CD14-positive monocyte (primary cell): ENCODE measurements at regions not wholly inside any gene's neighbourhood (a gene's known extent, or its start where the extent isn't known, plus 50 kb on each side); places are given as distances from the start of the nearest gene placed in this dataset.

ENCODE experiments used
- DNase-seq, 3 donors: peaks; one replicate each; pipeline ENCODE4 v3.0.0-alpha.2; 2011 to 2022
- H2AFZ ChIP-seq: 2 replicates; pipeline ENCODE4 v1.6.0; 2012; ENCODE audit warnings: mild to moderate bottlenecking, low read depth, low read length, inconsistent platforms; ENCODE audit not compliant: insufficient read depth, poor library complexity, severe bottlenecking
- H3K27ac ChIP-seq, 2 donors: 1 replicate in 1 of 2; 2 replicates in 1 of 2; pipeline ENCODE4 v1.5.1; 2012 to 2013; ENCODE audit warnings: low read length in 2 of 2, control low read depth in 1 of 2, inconsistent platforms in 1 of 2, low read depth in 1 of 2, mild to moderate bottlenecking in 1 of 2
- H3K27me3 ChIP-seq, 2 donors: one replicate each; pipeline versions ENCODE4 v1.6.0 to v1.6.1; 2011 to 2013; ENCODE audit warnings: low read length in 2 of 2; ENCODE audit not compliant: control insufficient read depth in 2 of 2, insufficient read depth in 2 of 2
- H3K36me3 ChIP-seq, 2 donors: replicated peaks in 1 of 2; 1 replicate in 1 of 2; 2 replicates in 1 of 2; pipeline versions ENCODE4 v1.5.1 to v1.6.1; 2012 to 2013; ENCODE audit warnings: low read length in 2 of 2, control low read depth in 1 of 2, inconsistent platforms in 1 of 2, mild to moderate bottlenecking in 1 of 2; ENCODE audit not compliant: insufficient read depth in 2 of 2, control insufficient read depth in 1 of 2
- H3K4me1 ChIP-seq, 2 donors: 1 replicate in 1 of 2; 2 replicates in 1 of 2; pipeline versions ENCODE4 v1.5.1 to v1.6.1; 2012 to 2013; ENCODE audit warnings: low read length in 2 of 2, control low read depth in 1 of 2, inconsistent platforms in 1 of 2, mild to moderate bottlenecking in 1 of 2, moderate library complexity in 1 of 2; ENCODE audit not compliant: insufficient read depth in 2 of 2, control insufficient read depth in 1 of 2
- H3K4me2 ChIP-seq: replicated peaks from 2 replicates; pipeline ENCODE3; 2012; ENCODE audit warnings: low read length, moderate library complexity, mild to moderate bottlenecking; ENCODE audit not compliant: poor library complexity, severe bottlenecking; ENCODE audit errors: extremely low read depth
- H3K4me3 ChIP-seq, 3 experiments: fragments of 200-600 bp in 1 of 3; sonication (generic) in 1 of 3; replicated peaks in 1 of 3; 1 replicate in 2 of 3; 2 replicates in 1 of 3; pipeline ENCODE4 v1.5.1; 2011 to 2013; ENCODE audit warnings: low read length in 3 of 3, mild to moderate bottlenecking in 3 of 3, control low read depth in 2 of 3, low read depth in 2 of 3, inconsistent platforms in 1 of 3, moderate library complexity in 1 of 3
- H3K79me2 ChIP-seq: 2 replicates; pipeline ENCODE4 v1.6.0; 2012; ENCODE audit warnings: mild to moderate bottlenecking, control low read depth, inconsistent platforms, low read length, moderate library complexity; ENCODE audit not compliant: insufficient read depth
- H3K9ac ChIP-seq: 2 replicates; pipeline ENCODE4 v1.6.0; 2017; ENCODE audit warnings: low read length, mild to moderate bottlenecking; ENCODE audit not compliant: insufficient read depth, poor library complexity, severe bottlenecking
- H3K9me3 ChIP-seq, 2 donors: replicated peaks in 1 of 2; 1 replicate in 1 of 2; 2 replicates in 1 of 2; pipeline versions ENCODE4 v1.5.1 to v1.6.1; 2012 to 2013; ENCODE audit warnings: low read length in 2 of 2, control low read depth in 1 of 2; ENCODE audit not compliant: control insufficient read depth in 1 of 2, insufficient read depth in 1 of 2
- H4K20me1 ChIP-seq: 2 replicates; pipeline ENCODE4 v1.6.0; 2012; ENCODE audit warnings: mild to moderate bottlenecking, low read length, control low read depth, moderate library complexity; ENCODE audit not compliant: insufficient read depth
- H3K27ac Mint-ChIP-seq, 7 donors: one replicate each; pipeline ENCODE4 v1.8.0; 2020; ENCODE audit warnings: mild to moderate bottlenecking in 7 of 7, mixed read lengths in 7 of 7, moderate library complexity in 6 of 7, inconsistent platforms in 2 of 7
- H3K27me3 Mint-ChIP-seq, 3 donors: one replicate each; pipeline ENCODE4 v1.8.0; 2021 to 2022; ENCODE audit warnings: low read depth in 3 of 3, mild to moderate bottlenecking in 3 of 3, mixed read lengths in 3 of 3, moderate library complexity in 3 of 3, inconsistent platforms in 1 of 3
- H3K36me3 Mint-ChIP-seq, 2 donors: one replicate each; pipeline ENCODE4 v1.8.0; 2020; ENCODE audit warnings: mixed read lengths in 2 of 2, inconsistent platforms in 1 of 2, mild to moderate bottlenecking in 1 of 2
- H3K4me1 Mint-ChIP-seq: one replicate; pipeline ENCODE4 v1.8.0; 2020; ENCODE audit warnings: mild to moderate bottlenecking, mixed read lengths
- H3K4me3 Mint-ChIP-seq, 2 donors: one replicate each; pipeline ENCODE4 v1.8.0; 2020; ENCODE audit warnings: mild to moderate bottlenecking in 2 of 2, mixed read lengths in 2 of 2, moderate library complexity in 1 of 2
- H3K9me3 Mint-ChIP-seq, 7 donors: one replicate each; pipeline ENCODE4 v1.8.0; 2020 to 2022; ENCODE audit warnings: mixed read lengths in 7 of 7, mild to moderate bottlenecking in 6 of 7, moderate library complexity in 6 of 7, inconsistent platforms in 2 of 7
- CTCF ChIP-seq: fragments of 200-600 bp; IDR thresholded peaks from one replicate; pipeline ENCODE4 v1.8.0; 2022; ENCODE audit warnings: antibody characterized with exemption, mild to moderate bottlenecking
- WGBS: methylation state at CpG from one replicate; pipeline ENCODE4 v1.1.5; 2013; ENCODE audit warnings: missing lambda C conversion rate; ENCODE audit not compliant: insufficient coverage; 5-methylcytosine and 5-hydroxymethylcytosine counted together
- intact Hi-C, 2 donors: fragments of 100-400 bp; cut with micrococcal nuclease; formaldehyde crosslinking; loops; one replicate each; pipeline versions ENCODE4 v1.15.0 to v1.15.1; 2023

- H3K4me2 ChIP-seq: no peak overlapping the region
- no peak for TF ChIP-seq CTCF
- H3K27me3 ChIP-seq: no peaks in the 10 kb centered on the region
- H3K79me2 ChIP-seq: no peaks in the 10 kb centered on the region
- no peak overlapping the region for H2AFZ ChIP-seq
- no peaks in the 10 kb centered on the region for H3K9me3 ChIP-seq
- Mint-ChIP-seq H3K9me3 (peaks cover 0 to 1% (median 0%) of the 10 kb centered on the region in 7 donors), H3K4me1 (no peaks in the 10 kb centered on the region), H3K36me3 (no peaks in the 10 kb centered on the region), H3K27me3 (peaks cover 0 to 5% (median 0%) of the 10 kb centered on the region in 3 donors), H3K4me3 (no peak overlapping the region), H3K27ac (no peak overlapping the region)
- H3K4me3 ChIP-seq: no peak overlapping the region
- no peak overlapping the region for H3K9ac ChIP-seq
- no peaks in the 10 kb centered on the region for H4K20me1 ChIP-seq
- intact Hi-C loops: no loop called here
- H3K4me1 ChIP-seq: no peaks in the 10 kb centered on the region
- DNase-seq: no peak
- H3K27ac ChIP-seq: no peak overlapping the region
- no CpG with 5 or more reads among the region's 2 CpGs for WGBS
- no peaks in the 10 kb centered on the region for H3K36me3 ChIP-seq
These were observed 511.7 kb downstream of the NTRK3 start for GRCh38 chr15:87744815-87745214.

- Histone ChIP-seq H2AFZ (no peak overlapping the region), H3K9ac (no peak overlapping the region), H3K79me2 (no peaks in the 10 kb centered on the region), H3K36me3 (no peaks in the 10 kb centered on the region), H3K4me3 (no peak overlapping the region), H3K9me3 (no peaks in the 10 kb centered on the region), H4K20me1 (no peaks in the 10 kb centered on the region), H3K27ac (no peak overlapping the region), H3K4me1 (no peaks in the 10 kb centered on the region), H3K27me3 (no peaks in the 10 kb centered on the region), H3K4me2 (no peak overlapping the region)
- peaks cover 0 to 5% (median 0%) of the 10 kb centered on the region in 3 donors for H3K27me3 Mint-ChIP-seq
- H3K27ac Mint-ChIP-seq: no peak overlapping the region
- WGBS: no CpG with 5 or more reads among the region's 3 CpGs
- no peaks in the 10 kb centered on the region for H3K4me1 Mint-ChIP-seq
- H3K36me3 Mint-ChIP-seq: no peaks in the 10 kb centered on the region
- no peak for TF ChIP-seq CTCF
- intact Hi-C loops: no loop called here
- H3K4me3 Mint-ChIP-seq: no peak overlapping the region
- no peak for DNase-seq
- H3K9me3 Mint-ChIP-seq: peaks cover 0 to 2% (median 0%) of the 10 kb centered on the region in 7 donors
These were observed 513.0 kb downstream of the NTRK3 start for GRCh38 chr15:87743562-87743961.
